ENCODE measurements at regions not wholly inside any gene's neighbourhood (a gene's known extent, or its start where the extent isn't known, plus 50 kb on each side); places are given as distances from the start of the nearest gene placed in this dataset.

GRCh38 chr5:116827078-116827477 lies 252.5 kb upstream of the SEMA6A start:
- no peak for DNase-seq (ENCODE audit: low spot score)
- Histone ChIP-seq H3K4me3 (no peak overlapping the region), H3K36me3 (no peaks in the 10 kb centered on the region), H3K4me1 (ENCODE audit: control insufficient read depth in 1 of 2, low read depth in 2 of 2) (no peaks in the 10 kb centered on the region), H3K27ac (no peak overlapping the region), H3K27me3 (replicated peaks; ENCODE audit: insufficient read depth) (no peaks in the 10 kb centered on the region), H3K9me3 (no peaks in the 10 kb centered on the region)
- no peak for TF ChIP-seq CTCF (IDR thresholded peaks at IDR 0.05)
- ATAC-seq (ENCODE audit: insufficient number of reproducible peaks, low FRiP score, low read depth), result no peak

- no peak for ATAC-seq (ENCODE audit: insufficient number of reproducible peaks, low FRiP score, low read depth)
- H3K4me3 ChIP-seq, result no peak overlapping the region
- H3K9me3 ChIP-seq, result no peaks in the 10 kb centered on the region
- no peak for TF ChIP-seq CTCF (IDR thresholded peaks at IDR 0.05)
- no peak overlapping the region for H3K27ac ChIP-seq
- DNase-seq (ENCODE audit: low spot score), result no peak
- H3K36me3 ChIP-seq, result no peaks in the 10 kb centered on the region
- H3K4me1 ChIP-seq (ENCODE audit: control insufficient read depth in 1 of 2, low read depth in 2 of 2), result no peaks in the 10 kb centered on the region
- no peaks in the 10 kb centered on the region for H3K27me3 ChIP-seq (replicated peaks; ENCODE audit: insufficient read depth)
Measured at GRCh38 chr5:116825486-116825885, 250.9 kb upstream of the SEMA6A start.

GRCh38 chr5:116824751-116825438 lies 250.3 kb upstream of the SEMA6A start:
- DNase-seq (ENCODE audit: low spot score), result no peak
- ATAC-seq (ENCODE audit: insufficient number of reproducible peaks, low FRiP score, low read depth), result no peak
- Histone ChIP-seq H3K27ac (no peak overlapping the region), H3K36me3 (no peaks in the 10 kb centered on the region), H3K27me3 (replicated peaks; ENCODE audit: insufficient read depth) (no peaks in the 10 kb centered on the region), H3K9me3 (no peaks in the 10 kb centered on the region), H3K4me3 (no peak overlapping the region), H3K4me1 (ENCODE audit: control insufficient read depth in 1 of 2, low read depth in 2 of 2) (no peaks in the 10 kb centered on the region)
- TF ChIP-seq CTCF (IDR thresholded peaks at IDR 0.05), result no peak

- H3K4me1 ChIP-seq (ENCODE audit: control insufficient read depth in 1 of 2, low read depth in 2 of 2), result no peaks in the 10 kb centered on the region
- no peak for DNase-seq (ENCODE audit: low spot score)
- no peaks in the 10 kb centered on the region for H3K36me3 ChIP-seq
- H3K27ac ChIP-seq, result no peak overlapping the region
- no peaks in the 10 kb centered on the region for H3K27me3 ChIP-seq (replicated peaks; ENCODE audit: insufficient read depth)
- no peak overlapping the region for H3K4me3 ChIP-seq
- no peak for TF ChIP-seq CTCF (IDR thresholded peaks at IDR 0.05)
- no peak for ATAC-seq (ENCODE audit: insufficient number of reproducible peaks, low FRiP score, low read depth)
- no peaks in the 10 kb centered on the region for H3K9me3 ChIP-seq
Measured at GRCh38 chr5:116814626-116815385, 240.2 kb upstream of the SEMA6A start.

GRCh38 chr5:116813906-116814305 lies 239.3 kb upstream of the SEMA6A start:
- Histone ChIP-seq H3K9me3 (no peaks in the 10 kb centered on the region), H3K36me3 (no peaks in the 10 kb centered on the region), H3K4me3 (no peak overlapping the region), H3K4me1 (ENCODE audit: control insufficient read depth in 1 of 2, low read depth in 2 of 2) (no peaks in the 10 kb centered on the region), H3K27ac (no peak overlapping the region), H3K27me3 (replicated peaks; ENCODE audit: insufficient read depth) (no peaks in the 10 kb centered on the region)
- TF ChIP-seq CTCF (IDR thresholded peaks at IDR 0.05), result no peak
- DNase-seq (ENCODE audit: low spot score) (no peak), ATAC-seq (ENCODE audit: insufficient number of reproducible peaks, low FRiP score, low read depth) (no peak)

All from thoracic aorta (tissue), 2 donors.